Choroid plexus epithelial cell (primary cell): ENCODE measurements at regions not wholly inside any gene's neighbourhood (a gene's known extent, or its start where the extent isn't known, plus 50 kb on each side); places are given as distances from the start of the nearest gene placed in this dataset.
"Not testable (repeated sequence)": the region's sequence is repeated elsewhere in the genome, so short reads cannot be mapped to it uniquely, and the experiment has no call there.

Source experiments
- DNase-seq: peaks from one replicate; pipeline ENCODE4 v3.0.0-alpha.2; 2010; ENCODE audit warnings: low read depth
- H3K4me3 ChIP-seq: 2 replicates; pipeline ENCODE4 v1.5.1; 2011; ENCODE audit warnings: low read depth, mild to moderate bottlenecking, control low read depth, low read length, moderate library complexity
- TF ChIP-seq, protein P1 (sequence below): conservative IDR thresholded peaks from 2 replicates; pipeline ENCODE4 v1.5.1; 2011; ENCODE audit warnings: low read depth, mild to moderate bottlenecking, control low read depth, inconsistent platforms, low read length, moderate library complexity

DNA sequence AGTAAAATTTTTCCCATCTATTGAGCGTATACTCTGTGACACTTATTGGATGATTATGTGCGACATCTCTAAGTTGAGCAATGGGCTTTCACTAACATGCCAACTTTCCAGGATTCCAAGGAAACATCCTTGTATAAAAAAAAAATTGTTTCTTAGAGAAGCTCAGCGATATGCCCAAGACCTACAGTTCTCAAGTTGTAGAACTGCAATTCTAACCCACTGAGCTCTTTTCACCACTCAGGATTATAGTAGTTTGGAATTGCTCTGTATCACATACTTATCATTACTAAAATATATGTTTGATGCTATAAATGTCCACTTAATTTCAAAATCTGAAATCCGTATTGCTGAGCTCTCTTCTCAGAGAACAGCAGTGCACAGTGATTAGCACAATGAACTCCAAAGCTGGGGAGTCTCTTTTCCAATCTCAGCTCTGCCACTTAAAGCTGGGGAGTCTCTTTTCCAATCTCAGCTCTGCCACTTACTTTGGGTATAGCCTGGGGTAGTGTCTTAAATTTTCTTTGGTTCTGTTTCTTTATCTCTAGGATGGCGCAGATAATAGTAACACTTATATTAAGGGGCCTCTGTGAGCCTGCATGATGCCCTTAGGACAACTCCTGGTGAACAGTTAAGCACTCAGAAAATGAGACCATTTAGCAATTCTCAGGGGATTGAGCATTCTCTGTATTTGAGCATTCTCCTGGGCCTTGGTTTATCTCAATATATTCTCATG lies 1722.2 kb upstream of the AGA start:
- DNase-seq = no peak
- H3K4me3 ChIP-seq = no peak overlapping the region
- TF ChIP-seq, protein P1, sequence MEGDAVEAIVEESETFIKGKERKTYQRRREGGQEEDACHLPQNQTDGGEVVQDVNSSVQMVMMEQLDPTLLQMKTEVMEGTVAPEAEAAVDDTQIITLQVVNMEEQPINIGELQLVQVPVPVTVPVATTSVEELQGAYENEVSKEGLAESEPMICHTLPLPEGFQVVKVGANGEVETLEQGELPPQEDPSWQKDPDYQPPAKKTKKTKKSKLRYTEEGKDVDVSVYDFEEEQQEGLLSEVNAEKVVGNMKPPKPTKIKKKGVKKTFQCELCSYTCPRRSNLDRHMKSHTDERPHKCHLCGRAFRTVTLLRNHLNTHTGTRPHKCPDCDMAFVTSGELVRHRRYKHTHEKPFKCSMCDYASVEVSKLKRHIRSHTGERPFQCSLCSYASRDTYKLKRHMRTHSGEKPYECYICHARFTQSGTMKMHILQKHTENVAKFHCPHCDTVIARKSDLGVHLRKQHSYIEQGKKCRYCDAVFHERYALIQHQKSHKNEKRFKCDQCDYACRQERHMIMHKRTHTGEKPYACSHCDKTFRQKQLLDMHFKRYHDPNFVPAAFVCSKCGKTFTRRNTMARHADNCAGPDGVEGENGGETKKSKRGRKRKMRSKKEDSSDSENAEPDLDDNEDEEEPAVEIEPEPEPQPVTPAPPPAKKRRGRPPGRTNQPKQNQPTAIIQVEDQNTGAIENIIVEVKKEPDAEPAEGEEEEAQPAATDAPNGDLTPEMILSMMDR = no peak

GRCh38 chr4:179165000-179165738 lies 1722.9 kb upstream of the AGA start:
- DNase-seq = no peak
- H3K4me3 ChIP-seq = no peak overlapping the region
- TF ChIP-seq, protein P1 = no peak

GRCh38 chr4:179165862-179166261 lies 1723.6 kb upstream of the AGA start:
- H3K4me3 ChIP-seq = no peak overlapping the region
- DNase-seq = no peak
- TF ChIP-seq, protein P1 = no peak

DNA sequence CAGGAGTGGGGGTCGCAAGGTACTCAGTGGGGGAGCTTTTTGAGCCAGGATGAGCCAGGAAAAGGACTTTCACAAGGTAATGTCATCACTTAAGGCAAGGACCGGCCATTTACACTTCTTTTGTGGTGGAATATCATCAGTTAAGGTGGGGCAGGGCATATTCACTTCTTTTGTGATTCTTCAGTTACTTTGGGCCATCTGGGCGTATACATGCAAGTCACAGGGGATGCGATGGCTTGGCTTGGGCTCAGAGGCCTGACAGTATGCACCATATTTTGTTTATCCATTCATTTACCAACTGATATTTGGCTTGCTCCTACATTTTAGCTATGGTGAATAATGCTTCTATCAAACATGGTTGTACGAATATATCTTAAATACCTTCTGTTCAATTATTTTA lies 1728.1 kb upstream of the AGA start:
- H3K4me3 ChIP-seq, DNase-seq: not testable (repeated sequence)

DNA sequence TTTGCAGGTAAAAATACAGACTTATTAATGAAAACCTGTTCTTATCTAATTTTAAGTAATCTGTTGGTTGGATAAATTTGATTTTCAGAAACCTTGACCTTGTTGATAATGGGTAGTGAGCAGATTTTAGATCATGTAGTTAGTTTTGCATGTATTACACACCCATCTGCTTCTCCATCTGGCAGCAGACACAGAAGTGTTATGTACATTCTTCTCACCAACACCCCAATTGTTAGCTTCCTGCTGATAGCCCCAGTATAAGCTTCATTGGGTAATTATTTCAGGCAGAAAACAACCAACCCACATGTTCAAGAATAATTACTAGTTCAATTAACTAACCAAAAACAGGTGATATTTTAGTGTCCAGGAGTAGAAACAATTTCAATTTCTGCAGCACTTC lies 1740.5 kb upstream of the AGA start:
- DNase-seq = no peak
- TF ChIP-seq, protein P1 = no peak

GRCh38 chr4:179195887-179196286 lies 1753.7 kb upstream of the AGA start:
- DNase-seq = no peak
- TF ChIP-seq, protein P1 = no peak
- no peak overlapping the region for H3K4me3 ChIP-seq

More for the DNA sequence above, 1740.5 kb upstream of the AGA start:
- no peak overlapping the region for H3K4me3 ChIP-seq

DNA sequence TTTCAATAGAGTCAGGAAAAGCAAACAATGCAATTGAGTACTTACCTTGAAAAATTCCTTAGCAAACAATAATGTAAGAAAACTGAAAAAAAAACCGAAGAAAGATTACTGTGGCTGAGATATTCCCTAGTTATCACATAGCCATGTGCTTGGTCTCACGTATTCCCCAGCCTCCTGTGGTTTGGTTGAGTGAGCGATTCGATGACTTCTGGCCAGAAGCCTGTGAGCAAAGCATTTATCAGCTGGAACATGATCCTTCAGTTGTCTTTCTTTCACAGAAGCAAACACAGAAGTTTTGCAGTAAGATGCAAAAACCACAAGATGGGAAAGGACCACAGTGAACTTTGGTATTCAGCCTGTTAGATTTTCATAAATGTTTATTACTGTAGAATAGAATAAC lies 1754.3 kb upstream of the AGA start:
- DNase-seq = peak; percentile 1
- no peak overlapping the region for H3K4me3 ChIP-seq

More for the DNA sequence above, 1754.3 kb upstream of the AGA start:
- TF ChIP-seq, protein P1 = no peak
